ENCODE measurements at regions not wholly inside any gene's neighbourhood (a gene's known extent, or its start where the extent isn't known, plus 50 kb on each side); places are given as distances from the start of the nearest gene placed in this dataset.

GRCh38 chr22:27507935-27508526 is 293.5 kb downstream of the MN1 start:
- DNase-seq (ENCODE audit: low spot score), result no peak

- no peak for DNase-seq (ENCODE audit: low spot score)
These were observed 292.2 kb downstream of the MN1 start for GRCh38 chr22:27509132-27509920.

- DNase-seq (ENCODE audit: low spot score), result no peak
These were observed 291.5 kb downstream of the MN1 start for GRCh38 chr22:27510024-27510423.

GRCh38 chr22:27512283-27512761 is 289.2 kb downstream of the MN1 start:
- DNase-seq (ENCODE audit: low spot score), result no peak

- DNase-seq (ENCODE audit: low spot score), result no peak
These were observed 288.5 kb downstream of the MN1 start for GRCh38 chr22:27513021-27513420.

GRCh38 chr22:27514601-27515523 is 286.7 kb downstream of the MN1 start:
- no peak for DNase-seq (ENCODE audit: low spot score)

GRCh38 chr22:27517361-27518155 is 284.0 kb downstream of the MN1 start:
- no peak for DNase-seq (ENCODE audit: low spot score)

GRCh38 chr22:27518531-27519340 is 282.8 kb downstream of the MN1 start:
- no peak for DNase-seq (ENCODE audit: low spot score)

- no peak for DNase-seq (ENCODE audit: low spot score)
These were observed 277.8 kb downstream of the MN1 start for GRCh38 chr22:27523711-27524110.

- no peak for DNase-seq (ENCODE audit: low spot score)
These were observed 275.8 kb downstream of the MN1 start for GRCh38 chr22:27525711-27526110.

- DNase-seq (ENCODE audit: low spot score), result no peak
These were observed 274.7 kb downstream of the MN1 start for GRCh38 chr22:27526901-27527300.

GRCh38 chr22:27531782-27532530 is 269.6 kb downstream of the MN1 start:
- DNase-seq (ENCODE audit: low spot score), result no peak

GRCh38 chr22:27533105-27533745 is 268.3 kb downstream of the MN1 start:
- no peak for DNase-seq (ENCODE audit: low spot score)

GRCh38 chr22:27534720-27535125 is 266.8 kb downstream of the MN1 start:
- no peak for DNase-seq (ENCODE audit: low spot score)

GRCh38 chr22:27535452-27535851 is 266.1 kb downstream of the MN1 start:
- DNase-seq (ENCODE audit: low spot score), result no peak

GRCh38 chr22:27537501-27537900 is 264.1 kb downstream of the MN1 start:
- no peak for DNase-seq (ENCODE audit: low spot score)

- DNase-seq (ENCODE audit: low spot score), result no peak
These were observed 262.9 kb downstream of the MN1 start for GRCh38 chr22:27538666-27539065.

- no peak for DNase-seq (ENCODE audit: low spot score)
These were observed 261.3 kb downstream of the MN1 start for GRCh38 chr22:27540247-27540646.

- DNase-seq (ENCODE audit: low spot score), result no peak
These were observed 260.7 kb downstream of the MN1 start for GRCh38 chr22:27540656-27541396.
